Trophoblast cell (in vitro differentiated cells and primary cell): ENCODE measurements at regions not wholly inside any gene's neighbourhood (a gene's known extent, or its start where the extent isn't known, plus 50 kb on each side); places are given as distances from the start of the nearest gene placed in this dataset.

Experiments used
- DNase-seq, 2 donors: peaks; one replicate each; pipeline ENCODE4 v3.0.0-alpha.2; 2016
- H2AFZ ChIP-seq: 2 replicates; pipeline ENCODE4 v1.6.1; 2013; ENCODE audit warnings: low read length, moderate library complexity, mild to moderate bottlenecking; ENCODE audit not compliant: insufficient read depth, poor library complexity
- H2AK5ac ChIP-seq: 2 replicates; pipeline ENCODE4 v1.6.1; 2013; ENCODE audit warnings: mild to moderate bottlenecking, low read length
- H2BK120ac ChIP-seq: 2 replicates; pipeline ENCODE4 v1.6.1; 2013; ENCODE audit warnings: low read length, mild to moderate bottlenecking, moderate library complexity; ENCODE audit not compliant: insufficient read depth, poor library complexity
- H2BK12ac ChIP-seq: 2 replicates; pipeline ENCODE4 v1.6.1; 2013; ENCODE audit warnings: mild to moderate bottlenecking, low read length, moderate library complexity
- H2BK5ac ChIP-seq: 2 replicates; pipeline ENCODE4 v1.6.1; 2013; ENCODE audit warnings: low read length, low read depth, moderate library complexity, mild to moderate bottlenecking; ENCODE audit not compliant: poor library complexity
- H3K14ac ChIP-seq: 2 replicates; pipeline ENCODE4 v1.6.1; 2013; ENCODE audit warnings: mild to moderate bottlenecking, low read length
- H3K18ac ChIP-seq: 2 replicates; pipeline ENCODE4 v1.6.1; 2013; ENCODE audit warnings: mild to moderate bottlenecking, low read length
- H3K23ac ChIP-seq: 2 replicates; pipeline ENCODE4 v1.6.1; 2013; ENCODE audit warnings: low read length
- H3K27ac ChIP-seq: 2 replicates; pipeline ENCODE4 v1.5.1; 2013; ENCODE audit warnings: low read depth, mild to moderate bottlenecking, inconsistent platforms, low read length, moderate library complexity
- H3K27me3 ChIP-seq: 2 replicates; pipeline ENCODE4 v1.6.1; 2013; ENCODE audit warnings: inconsistent platforms, mild to moderate bottlenecking, low read length, moderate library complexity; ENCODE audit not compliant: insufficient read depth
- H3K36me3 ChIP-seq, 2 experiments: 1 replicate in 1 of 2; 2 replicates in 1 of 2; pipeline ENCODE4 v1.6.1; 2013; ENCODE audit warnings: low read length in 2 of 2, mild to moderate bottlenecking in 2 of 2, moderate library complexity in 1 of 2; ENCODE audit not compliant: insufficient read depth in 2 of 2, control insufficient read depth in 1 of 2
- H3K4ac ChIP-seq: 2 replicates; pipeline ENCODE4 v1.6.1; 2013; ENCODE audit warnings: low read depth, mild to moderate bottlenecking, low read length, moderate library complexity
- H3K4me1 ChIP-seq, 2 experiments: 1 replicate in 1 of 2; 2 replicates in 1 of 2; pipeline ENCODE4 v1.6.1; 2013; ENCODE audit warnings: low read length in 2 of 2, mild to moderate bottlenecking in 2 of 2, moderate library complexity in 1 of 2; ENCODE audit not compliant: insufficient read depth in 2 of 2, control insufficient read depth in 1 of 2
- H3K4me2 ChIP-seq: 2 replicates; pipeline ENCODE4 v1.6.1; 2013; ENCODE audit warnings: inconsistent platforms, mild to moderate bottlenecking, low read length, moderate library complexity
- H3K4me3 ChIP-seq: 2 replicates; pipeline ENCODE4 v1.5.1; 2013; ENCODE audit warnings: mild to moderate bottlenecking, low read depth, low read length, inconsistent platforms
- H3K79me1 ChIP-seq: one replicate; pipeline ENCODE4 v1.6.1; 2013; ENCODE audit warnings: low read length
- H3K79me2 ChIP-seq: 2 replicates; pipeline ENCODE4 v1.6.1; 2013; ENCODE audit warnings: low read length, mild to moderate bottlenecking; ENCODE audit not compliant: control insufficient read depth, insufficient read depth, poor library complexity
- H3K9ac ChIP-seq: 2 replicates; pipeline ENCODE4 v1.6.1; 2013; ENCODE audit warnings: mild to moderate bottlenecking, low read length
- H3K9me3 ChIP-seq: 2 replicates; pipeline ENCODE4 v1.6.1; 2013; ENCODE audit warnings: low read depth, mild to moderate bottlenecking, control low read depth, inconsistent platforms, low read length; ENCODE audit not compliant: insufficient read depth
- H4K12ac ChIP-seq: 2 replicates; pipeline ENCODE4 v1.6.1; 2013; ENCODE audit warnings: low read depth, mild to moderate bottlenecking, low read length, moderate library complexity
- H4K8ac ChIP-seq: 2 replicates; pipeline ENCODE4 v1.6.1; 2013; ENCODE audit warnings: low read depth, mild to moderate bottlenecking, low read length, moderate library complexity
- H4K91ac ChIP-seq: one replicate; pipeline ENCODE4 v1.6.1; 2013; ENCODE audit warnings: low read depth, mild to moderate bottlenecking, low read length, moderate library complexity
- WGBS: extraction: QIAGEN DNeasy Blood & Tissue Kit; methylation state at CpG from one replicate; pipeline ENCODE4 v1.1.7; 2013; ENCODE audit warnings: missing lambda C conversion rate; ENCODE audit not compliant: insufficient read length, insufficient coverage; ENCODE audit errors: extremely low coverage; 5-methylcytosine and 5-hydroxymethylcytosine counted together

- Histone ChIP-seq H3K23ac (no peak overlapping the region), H3K9me3 (no peaks in the 10 kb centered on the region), H4K12ac (no peak overlapping the region), H3K4me1 (no peaks in the 10 kb centered on the region), H4K91ac (no peak overlapping the region), H3K79me2 (no peaks in the 10 kb centered on the region), H3K14ac (no peak overlapping the region), H2BK120ac (no peak overlapping the region), H3K36me3 (no peaks in the 10 kb centered on the region), H4K8ac (no peak overlapping the region), H3K27ac (no peak overlapping the region), H3K18ac (no peak overlapping the region), H3K9ac (no peak overlapping the region), H3K79me1 (no peaks in the 10 kb centered on the region), H3K27me3 (no peaks in the 10 kb centered on the region), H2BK5ac (no peak overlapping the region), H2AFZ (no peak overlapping the region), H3K4me3 (no peak overlapping the region), H3K4ac (no peak overlapping the region), H2AK5ac (no peak overlapping the region), H2BK12ac (no peak overlapping the region), H3K4me2 (no peak overlapping the region)
- no peak for DNase-seq
Observed at GRCh38 chr10:128895473-128895872, 571.6 kb upstream of the MGMT start.

- no peaks in the 10 kb centered on the region for H3K9me3 ChIP-seq
- H3K27ac ChIP-seq = no peak overlapping the region
- H4K91ac ChIP-seq = no peak overlapping the region
- no peak overlapping the region for H3K23ac ChIP-seq
- no peak overlapping the region for H3K4me3 ChIP-seq
- H2BK5ac ChIP-seq = no peak overlapping the region
- no peak overlapping the region for H4K8ac ChIP-seq
- H3K4me2 ChIP-seq = no peak overlapping the region
- no CpG with 5 or more reads among the region's 9 CpGs for whole genome bisulfite sequencing
- no peak overlapping the region for H3K4ac ChIP-seq
- no peaks in the 10 kb centered on the region for H3K4me1 ChIP-seq
- H2AFZ ChIP-seq = no peak overlapping the region
- no peak for DNase-seq
- H2AK5ac ChIP-seq = no peak overlapping the region
- no peaks in the 10 kb centered on the region for H3K36me3 ChIP-seq
- no peaks in the 10 kb centered on the region for H3K79me1 ChIP-seq
- no peak overlapping the region for H3K18ac ChIP-seq
- no peak overlapping the region for H2BK12ac ChIP-seq
- no peak overlapping the region for H2BK120ac ChIP-seq
- no peak overlapping the region for H3K14ac ChIP-seq
- H4K12ac ChIP-seq = no peak overlapping the region
- no peak overlapping the region for H3K9ac ChIP-seq
- no peaks in the 10 kb centered on the region for H3K79me2 ChIP-seq
- no peaks in the 10 kb centered on the region for H3K27me3 ChIP-seq
Observed at GRCh38 chr10:128896116-128896795, 570.8 kb upstream of the MGMT start.

- no CpG with 5 or more reads among the region's 3 CpGs for WGBS
Observed at GRCh38 chr10:128896963-128897362, 570.1 kb upstream of the MGMT start.

GRCh38 chr10:128897401-128898129, 569.5 kb upstream of the MGMT start:
- no peak for DNase-seq
- no peak overlapping the region for H4K91ac ChIP-seq
- no peak overlapping the region for H2BK120ac ChIP-seq
- no peak overlapping the region for H4K8ac ChIP-seq
- no peaks in the 10 kb centered on the region for H3K27me3 ChIP-seq
- no peak overlapping the region for H4K12ac ChIP-seq
- H3K23ac ChIP-seq = no peak overlapping the region
- no peak overlapping the region for H3K27ac ChIP-seq
- no peaks in the 10 kb centered on the region for H3K36me3 ChIP-seq
- no peaks in the 10 kb centered on the region for H3K79me1 ChIP-seq
- H3K9ac ChIP-seq = no peak overlapping the region
- no peak overlapping the region for H3K14ac ChIP-seq
- WGBS = no CpG with 5 or more reads among the region's 12 CpGs
- H3K4ac ChIP-seq = no peak overlapping the region
- H3K9me3 ChIP-seq = no peaks in the 10 kb centered on the region
- no peak overlapping the region for H2BK12ac ChIP-seq
- H3K4me3 ChIP-seq = no peak overlapping the region
- H3K4me2 ChIP-seq = no peak overlapping the region
- H3K79me2 ChIP-seq = no peaks in the 10 kb centered on the region
- H3K4me1 ChIP-seq = no peaks in the 10 kb centered on the region
- H2AFZ ChIP-seq = no peak overlapping the region
- no peak overlapping the region for H2BK5ac ChIP-seq
- no peak overlapping the region for H2AK5ac ChIP-seq
- no peak overlapping the region for H3K18ac ChIP-seq

More at GRCh38 chr10:128896963-128897362, 570.1 kb upstream of the MGMT start:
- no peak overlapping the region for H4K8ac ChIP-seq
- H2AK5ac ChIP-seq = no peak overlapping the region
- no peak overlapping the region for H4K12ac ChIP-seq
- H3K4me3 ChIP-seq = no peak overlapping the region
- no peak overlapping the region for H3K4me2 ChIP-seq
- no peaks in the 10 kb centered on the region for H3K27me3 ChIP-seq
- no peak overlapping the region for H3K23ac ChIP-seq
- H3K18ac ChIP-seq = no peak overlapping the region
- no peak overlapping the region for H2BK120ac ChIP-seq
- H2BK5ac ChIP-seq = no peak overlapping the region
- no peaks in the 10 kb centered on the region for H3K79me1 ChIP-seq
- H3K36me3 ChIP-seq = no peaks in the 10 kb centered on the region
- H3K9ac ChIP-seq = no peak overlapping the region
- H3K4me1 ChIP-seq = no peaks in the 10 kb centered on the region
- DNase-seq = no peak
- H3K9me3 ChIP-seq = no peaks in the 10 kb centered on the region
- no peak overlapping the region for H2BK12ac ChIP-seq
- no peak overlapping the region for H2AFZ ChIP-seq
- no peak overlapping the region for H3K14ac ChIP-seq
- H3K4ac ChIP-seq = no peak overlapping the region
- H3K79me2 ChIP-seq = no peaks in the 10 kb centered on the region
- H3K27ac ChIP-seq = no peak overlapping the region
- H4K91ac ChIP-seq = no peak overlapping the region
